OCI-LY7 (cell line): ENCODE measurements at regions not wholly inside any gene's neighbourhood (a gene's known extent, or its start where the extent isn't known, plus 50 kb on each side); places are given as distances from the start of the nearest gene placed in this dataset.

Experiments used
- BruUV-seq: library from RNA; stranded (reverse); fragments of 400-500 nt; replicated peaks from 2 replicates; lab custom pipeline; 2021; lab: Mats Ljungman, UMichigan
- CTCF ChIA-PET: fragments of 300-600 bp; sonication (Branson Sonifier 250); formaldehyde crosslinking; loops from one replicate; lab custom pipeline; 2022; ENCODE audit warnings: antibody characterized with exemption; ENCODE audit not compliant: unreplicated experiment; lab: Charles Lee
- POLR2A ChIA-PET: fragments of 300-600 bp; sonication (Branson Sonifier 250); formaldehyde crosslinking; loops from one replicate; lab custom pipeline; 2022; ENCODE audit warnings: antibody characterized with exemption; lab: Charles Lee
- DNase-seq: peaks from one replicate; pipeline ENCODE4 v3.0.0-alpha.2; 2015; ENCODE audit warnings: low spot score
- H2AFZ ChIP-seq: fragments of 200-600 bp; sonication (generic), shearing (Covaris generic); 2 replicates; pipeline ENCODE4 v1.6.1; 2014; ENCODE audit warnings: mild to moderate bottlenecking, antibody characterized with exemption, low read length, moderate library complexity
- H3K27ac ChIP-seq: fragments of 200-600 bp; sonication (generic); 2 replicates; pipeline ENCODE4 v1.5.1; 2014; ENCODE audit warnings: mixed run types, low read depth, mild to moderate bottlenecking, moderate library complexity, low read length, inconsistent platforms; ENCODE audit not compliant: poor library complexity, severe bottlenecking
- H3K36me3 ChIP-seq: fragments of 200-600 bp; sonication (generic); 2 replicates; pipeline ENCODE4 v1.6.1; 2014; ENCODE audit warnings: mild to moderate bottlenecking, antibody characterized with exemption, low read length, moderate library complexity, mixed read lengths; ENCODE audit not compliant: insufficient read depth
- H3K4me1 ChIP-seq: fragments of 200-600 bp; sonication (generic); 2 replicates; pipeline ENCODE4 v1.5.1; 2014; ENCODE audit warnings: mild to moderate bottlenecking, low read length; ENCODE audit not compliant: insufficient read depth, poor library complexity, severe bottlenecking
- H3K4me2 ChIP-seq: fragments of 200-600 bp; sonication (generic); 2 replicates; pipeline ENCODE4 v1.6.1; 2014; ENCODE audit warnings: mild to moderate bottlenecking, low read length
- H3K4me3 ChIP-seq: fragments of 200-600 bp; sonication (generic); 2 replicates; pipeline ENCODE4 v1.5.1; 2014; ENCODE audit warnings: mild to moderate bottlenecking, low read depth, low read length; ENCODE audit not compliant: poor library complexity, severe bottlenecking
- H3K79me2 ChIP-seq: fragments of 200-600 bp; sonication (generic); 2 replicates; pipeline ENCODE4 v1.6.1; 2016; ENCODE audit warnings: low read depth, mild to moderate bottlenecking, low read length, moderate library complexity, mixed read lengths; ENCODE audit not compliant: insufficient read depth
- H3K9me2 ChIP-seq: fragments of 200-600 bp; sonication (generic); 2 replicates; pipeline ENCODE4 v1.6.1; 2016; ENCODE audit warnings: mild to moderate bottlenecking, low read length, mixed read lengths; ENCODE audit not compliant: insufficient read depth
- H3K9me3 ChIP-seq: fragments of 200-600 bp; sonication (generic); 2 replicates; pipeline ENCODE4 v1.6.1; 2014; ENCODE audit warnings: mild to moderate bottlenecking, mixed run types, low read length, mixed read lengths
- H4K20me1 ChIP-seq: fragments of 200-600 bp; sonication (generic); 2 replicates; pipeline ENCODE4 v1.6.1; 2014; ENCODE audit warnings: mild to moderate bottlenecking, antibody characterized with exemption, low read length, moderate library complexity, mixed read lengths; ENCODE audit not compliant: insufficient read depth
- CTCF ChIP-seq: fragments of 200-600 bp; sonication (generic); conservative IDR thresholded peaks from 2 replicates; pipeline ENCODE4 v1.5.1; 2014; ENCODE audit warnings: mild to moderate bottlenecking, antibody characterized with exemption, low read length, moderate library complexity, mixed read lengths
- EZH2phosphoT487 ChIP-seq: fragments of 200-600 bp; sonication (generic); IDR thresholded peaks from 2 replicates; pipeline ENCODE4 v1.6.1; 2018; ENCODE audit warnings: low read depth, borderline replicate concordance, mild to moderate bottlenecking, mixed run types, antibody characterized with exemption, low read length, moderate library complexity, mixed read lengths
- intact Hi-C: fragments of 100-400 bp; cut with micrococcal nuclease; formaldehyde crosslinking; loops from one replicate; pipeline ENCODE4 v1.10.0; 2022; ENCODE audit not compliant: unreplicated experiment

DNA sequence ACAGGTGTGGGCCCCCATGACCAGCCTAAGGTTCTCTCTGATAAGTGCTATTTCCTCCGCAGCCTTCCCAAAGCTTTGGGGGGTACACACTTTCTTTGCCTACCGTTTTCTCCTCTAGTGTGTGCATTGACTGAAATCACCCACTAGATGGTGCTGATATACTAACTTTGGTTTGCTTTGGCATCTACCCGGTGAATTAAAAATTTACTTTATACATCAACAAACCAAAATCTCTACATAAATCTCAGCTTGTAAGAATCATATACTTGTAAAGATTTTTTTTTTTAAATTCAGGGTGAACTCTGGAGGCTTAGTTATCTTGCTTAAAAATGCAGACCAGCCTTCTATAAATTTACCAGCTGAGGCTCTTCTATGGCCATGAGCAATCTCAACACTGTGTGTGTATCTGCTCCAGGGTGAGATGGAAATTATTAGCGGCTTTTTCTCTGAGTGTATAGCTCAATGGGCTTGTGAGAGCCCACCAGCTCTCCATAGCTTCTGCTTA, 475.7 kb upstream of the TNC start:
- CTCF ChIA-PET: no interaction called here

DNA sequence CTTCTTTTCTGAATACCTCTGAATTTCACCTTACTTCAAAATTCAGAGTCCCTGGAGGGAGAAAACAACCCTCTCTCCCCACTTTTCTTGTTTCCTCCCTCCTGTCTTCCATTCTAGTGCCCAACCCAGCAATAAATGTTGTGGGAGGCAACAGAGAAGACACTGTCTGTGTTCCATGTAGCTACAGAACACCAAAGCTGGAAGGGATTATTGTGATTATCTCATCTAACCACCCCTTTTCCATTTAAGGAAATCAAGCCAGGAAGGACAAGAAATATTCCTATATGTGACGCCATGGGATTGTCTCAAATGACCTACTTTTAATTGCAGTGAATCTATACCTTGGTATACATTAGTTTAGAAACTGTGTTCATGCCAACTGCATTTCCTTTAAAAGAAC, 476.6 kb upstream of the TNC start:
- Histone ChIP-seq H3K27ac (no peak overlapping the region), H3K4me2 (no peak overlapping the region), H3K36me3 (no peaks in the 10 kb centered on the region), H2AFZ (no peak overlapping the region), H4K20me1 (no peaks in the 10 kb centered on the region), H3K9me2 (no peaks in the 10 kb centered on the region), H3K4me3 (no peak overlapping the region), H3K79me2 (no peaks in the 10 kb centered on the region), H3K4me1 (no peaks in the 10 kb centered on the region), H3K9me3 (no peaks in the 10 kb centered on the region)
- DNase-seq: no peak
- POLR2A ChIA-PET: no interaction called here
- intact Hi-C loops: loop anchor here (5.0 kb wide), 2 partner anchors 568 to 1068 kb away; no protein-coding TSS in a partner anchor
- no TSS peak for BruUV-seq
- CTCF ChIA-PET: no interaction called here
- TF ChIP-seq EZH2phosphoT487: no peak
- no peak for TF ChIP-seq CTCF

More for the DNA sequence above, 475.7 kb upstream of the TNC start:
- H4K20me1 ChIP-seq: no peaks in the 10 kb centered on the region
- no peak overlapping the region for H3K4me2 ChIP-seq
- no peaks in the 10 kb centered on the region for H3K36me3 ChIP-seq
- no peak overlapping the region for H3K27ac ChIP-seq
- peak; percentile 31 for DNase-seq
- BruUV-seq: no TSS peak
- no peaks in the 10 kb centered on the region for H3K79me2 ChIP-seq
- TF ChIP-seq CTCF (peak; percentile 85), EZH2phosphoT487 (no peak)
- H3K4me1 ChIP-seq: no peaks in the 10 kb centered on the region
- no peak overlapping the region for H2AFZ ChIP-seq
- no peaks in the 10 kb centered on the region for H3K9me3 ChIP-seq
- POLR2A ChIA-PET: no interaction called here
- H3K4me3 ChIP-seq: no peak overlapping the region
- intact Hi-C loops: loop anchor here (5.0 kb wide), 2 partner anchors 569 to 1069 kb away; no protein-coding TSS in a partner anchor
- no peaks in the 10 kb centered on the region for H3K9me2 ChIP-seq

GRCh38 chr9:115596021-115596745, 478.2 kb upstream of the TNC start:
- POLR2A ChIA-PET: interaction anchor here (1.2 kb wide), 1 partner anchor 28 kb away, joined by 3 read pairs; no protein-coding TSS in a partner anchor
- H3K4me2 ChIP-seq: no peak overlapping the region
- no peaks in the 10 kb centered on the region for H3K9me3 ChIP-seq
- no peak overlapping the region for H2AFZ ChIP-seq
- BruUV-seq: no TSS peak
- no peaks in the 10 kb centered on the region for H3K9me2 ChIP-seq
- H3K79me2 ChIP-seq: no peaks in the 10 kb centered on the region
- intact Hi-C loops: no loop called here
- no peaks in the 10 kb centered on the region for H4K20me1 ChIP-seq
- CTCF ChIA-PET: no interaction called here
- DNase-seq: no peak
- H3K36me3 ChIP-seq: no peaks in the 10 kb centered on the region
- H3K27ac ChIP-seq: no peak overlapping the region
- TF ChIP-seq EZH2phosphoT487 (no peak), CTCF (no peak)
- H3K4me3 ChIP-seq: no peak overlapping the region
- no peaks in the 10 kb centered on the region for H3K4me1 ChIP-seq
